ENCODE measurements at regions not wholly inside any gene's neighbourhood (a gene's known extent, or its start where the extent isn't known, plus 50 kb on each side); places are given as distances from the start of the nearest gene placed in this dataset.

GRCh38 chr2:4561196-4561595 is 857.8 kb downstream of the DCDC2C start:
- no peak for TF ChIP-seq CTCF (IDR thresholded peaks at IDR 0.05; ENCODE audit: borderline replicate concordance, extremely low read depth, low read length, poor library complexity, severe bottlenecking)
- no peak for TF ChIP-seq EZH2 (IDR thresholded peaks at IDR 0.05; ENCODE audit: borderline replicate concordance, low read depth, low read length, severe bottlenecking)

Measured in DND-41 (cell line).